Activated CD4-positive, alpha-beta T cell treated with anti-CD3 and anti-CD28 coated beads, Interleukin-2, amount 50 U/mL, for 16 hours (primary cell): ENCODE measurements at regions not wholly inside any gene's neighbourhood (a gene's known extent, or its start where the extent isn't known, plus 50 kb on each side); places are given as distances from the start of the nearest gene placed in this dataset.
"Not testable (repeated sequence)": the region's sequence is repeated elsewhere in the genome, so short reads cannot be mapped to it uniquely, and the experiment has no call there.

Source experiments
- DNase-seq: peaks from one replicate; pipeline ENCODE4 v3.0.0-alpha.2; 2020

- not testable (repeated sequence) for DNase-seq
These were observed 174.8 kb downstream of the COL12A1 start for GRCh38 chr6:75031102-75031501.

DNA sequence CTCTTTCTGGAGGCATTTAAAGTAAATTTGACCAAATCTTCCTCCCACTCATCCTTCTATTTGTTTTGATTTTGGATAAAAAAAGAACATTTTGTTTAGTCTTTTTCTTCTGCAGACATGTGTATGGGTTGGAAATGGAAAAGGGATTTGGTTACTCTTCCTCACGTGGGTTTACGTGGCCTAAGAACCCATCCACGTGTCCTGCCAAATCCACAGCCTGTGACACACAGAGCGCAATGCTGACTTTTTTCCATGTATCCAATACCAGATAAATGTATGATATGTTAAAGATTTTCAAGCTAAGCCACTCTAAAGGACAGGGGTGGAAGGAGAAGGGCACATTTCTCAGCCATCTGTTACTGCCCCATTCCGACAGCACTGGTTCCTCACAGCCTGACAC lies 176.5 kb downstream of the COL12A1 start:
- DNase-seq = no peak

- no peak for DNase-seq
These were observed 180.5 kb downstream of the COL12A1 start for GRCh38 chr6:75025371-75025770.

DNA sequence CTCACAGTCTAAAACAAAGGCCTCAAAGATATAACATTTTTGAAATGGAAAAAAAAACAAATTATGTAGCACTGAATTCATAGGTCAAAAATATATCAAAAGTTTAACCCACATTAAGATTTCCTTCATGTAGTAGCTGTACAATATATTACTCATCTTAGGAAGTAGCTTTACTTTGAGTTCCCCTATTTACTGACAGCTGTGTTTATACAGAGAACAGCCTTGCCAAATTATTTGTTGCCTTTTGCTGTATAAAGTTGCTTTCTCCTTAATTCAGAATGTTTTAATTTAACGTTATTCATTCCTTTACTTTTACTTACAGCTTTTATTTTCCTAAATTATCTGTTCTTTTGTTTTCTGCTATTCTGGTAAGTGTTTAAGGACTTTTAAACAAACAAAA lies 181.0 kb downstream of the COL12A1 start:
- DNase-seq = no peak

DNA sequence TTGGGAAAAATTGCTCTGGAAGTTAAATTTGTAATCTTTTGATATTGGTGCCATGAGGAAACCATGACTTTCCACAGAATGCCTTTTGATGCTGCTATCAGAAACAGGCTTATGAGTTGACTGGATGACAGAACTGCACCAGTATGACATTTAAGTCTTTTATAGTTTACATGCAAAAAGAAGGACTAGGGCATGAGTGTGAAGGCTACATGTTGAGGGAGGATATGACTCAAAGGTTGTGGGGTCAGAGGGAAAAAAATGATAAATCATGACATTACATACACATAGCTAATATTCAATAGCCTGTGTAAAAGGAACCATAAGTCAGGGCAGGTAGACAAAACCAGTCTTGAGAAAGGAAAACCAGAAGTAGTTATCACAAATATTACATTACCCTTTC lies 182.2 kb downstream of the COL12A1 start:
- DNase-seq = no peak

DNA sequence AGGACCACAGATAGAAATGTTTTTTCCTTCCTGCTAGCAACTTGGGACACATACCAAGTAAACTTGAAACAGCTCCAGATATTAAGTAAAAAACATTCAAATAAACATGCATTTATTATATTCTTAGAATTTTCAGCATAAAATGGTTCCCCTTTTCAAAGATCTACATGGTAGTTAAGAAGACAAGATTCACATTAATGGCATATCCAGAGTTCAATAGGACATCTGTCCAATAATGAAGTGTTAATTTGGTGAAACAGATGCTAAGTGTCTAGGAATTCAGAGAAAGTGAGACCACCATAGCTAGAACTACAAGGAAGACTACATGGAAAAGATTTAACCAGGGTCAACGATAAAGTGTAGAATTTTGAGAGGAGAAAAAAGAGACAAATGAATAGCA lies 184.9 kb downstream of the COL12A1 start:
- DNase-seq = no peak

DNA sequence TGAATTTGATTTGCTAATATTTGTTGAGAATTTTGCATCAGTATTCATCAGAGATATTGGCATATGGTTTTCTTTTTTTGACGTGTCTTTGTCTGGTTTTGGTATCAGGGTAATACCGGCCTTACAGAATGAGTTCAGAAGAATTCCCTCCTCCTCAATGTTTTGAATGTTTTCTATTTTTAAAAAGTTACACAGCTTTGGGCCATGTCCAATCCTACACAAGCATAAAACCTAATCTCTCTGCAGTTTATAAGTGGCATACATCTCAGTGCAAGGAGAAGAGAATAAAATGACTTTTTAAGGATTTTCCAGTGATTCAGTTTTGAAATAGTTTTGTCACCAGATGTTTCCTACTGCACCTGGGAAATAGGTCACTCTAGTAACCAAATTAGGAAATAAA lies 185.5 kb downstream of the COL12A1 start:
- DNase-seq = no peak

DNA sequence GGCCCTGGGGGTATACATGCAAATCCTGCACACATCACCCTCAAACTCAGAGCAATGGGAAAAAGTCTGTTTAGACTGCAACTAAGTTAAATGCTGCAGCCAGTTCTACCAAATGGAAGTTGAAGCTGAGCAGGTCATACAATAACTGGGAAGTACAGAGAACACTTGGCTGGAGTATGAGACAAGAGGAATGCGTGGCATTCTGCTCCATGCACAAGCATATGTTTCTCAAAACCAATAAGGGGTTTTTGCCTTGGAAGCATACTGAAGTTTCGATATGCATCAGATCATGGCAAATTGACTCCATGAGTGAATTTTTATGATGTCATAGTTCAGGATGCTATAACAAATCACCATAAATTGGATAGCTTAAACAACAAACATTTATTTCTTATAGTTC lies 193.8 kb downstream of the COL12A1 start:
- DNase-seq = no peak

DNA sequence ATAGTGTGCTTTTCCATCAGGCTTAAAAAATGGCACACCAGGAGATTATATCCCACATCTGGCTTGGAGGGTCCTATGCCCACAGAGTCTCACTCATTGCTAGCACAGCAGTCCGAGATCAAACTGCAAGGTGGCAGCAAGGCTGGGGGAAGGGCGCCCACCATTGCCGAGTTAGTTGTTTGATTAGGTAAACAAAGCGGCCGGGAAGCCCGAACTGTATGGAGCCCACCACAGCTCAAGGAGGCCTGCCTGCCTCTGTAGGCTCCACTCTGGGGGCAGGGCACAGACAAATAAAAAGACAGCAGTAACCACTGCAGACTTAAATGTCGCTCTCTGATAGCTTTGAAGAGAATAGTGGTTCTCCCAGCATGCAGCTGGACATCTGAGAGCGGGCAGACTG lies 201.9 kb downstream of the COL12A1 start:
- not testable (repeated sequence) for DNase-seq

GRCh38 chr6:74997646-74998045 lies 208.2 kb downstream of the COL12A1 start:
- no peak for DNase-seq

DNA sequence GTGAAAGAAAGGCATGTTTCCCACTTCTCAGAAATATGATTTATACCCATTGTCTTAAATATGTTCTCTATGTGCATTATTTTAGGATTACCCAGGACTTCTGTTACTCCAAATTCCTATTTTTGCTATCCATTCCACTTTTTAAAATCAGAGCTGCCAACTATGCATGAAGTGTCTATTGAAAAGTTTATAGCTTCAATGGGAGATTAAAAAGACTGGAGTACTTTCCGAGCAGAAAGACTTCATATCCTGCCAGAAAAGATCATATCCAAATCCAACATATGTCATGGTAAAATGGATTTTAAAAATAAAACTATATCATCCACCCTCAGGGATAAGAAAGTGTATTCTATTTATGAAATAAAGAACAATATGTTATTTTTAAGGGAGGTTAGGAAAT lies 212.7 kb downstream of the COL12A1 start:
- DNase-seq = no peak

DNA sequence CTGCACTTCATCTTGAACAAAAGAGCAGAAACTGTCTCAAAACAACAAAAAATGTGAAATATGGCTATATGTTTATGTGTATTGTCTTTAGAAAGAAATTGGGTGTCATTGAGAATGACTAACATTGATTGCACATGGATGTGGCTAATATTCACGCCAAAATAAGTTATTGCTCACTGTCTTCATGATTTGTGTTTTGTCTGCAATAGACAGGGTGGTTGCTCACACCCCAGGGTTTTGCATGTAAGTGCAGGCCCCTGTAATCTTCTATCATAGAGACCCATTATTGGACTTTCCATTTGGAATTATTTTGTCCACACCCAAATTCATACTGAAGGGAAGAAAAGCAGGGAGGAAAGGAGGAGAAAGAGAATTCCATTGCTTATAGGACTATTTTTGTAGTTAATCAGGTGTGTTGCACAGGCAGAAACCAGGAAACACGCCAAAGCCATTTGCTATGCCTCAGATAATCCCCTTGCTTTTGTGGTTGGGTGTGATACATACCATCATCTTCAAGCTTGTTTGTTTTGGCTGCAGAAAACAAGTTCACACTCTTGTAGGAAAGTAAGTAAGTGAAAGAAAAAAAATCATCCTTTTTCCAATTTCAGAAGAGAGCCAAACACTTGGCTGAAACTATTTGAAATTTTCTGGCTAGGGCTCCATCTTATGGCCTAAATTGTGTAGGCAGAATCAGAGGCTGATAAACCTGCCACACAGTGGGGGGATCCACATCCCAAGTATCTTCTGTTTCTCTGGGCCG lies 214.1 kb downstream of the COL12A1 start:
- DNase-seq = no peak

DNA sequence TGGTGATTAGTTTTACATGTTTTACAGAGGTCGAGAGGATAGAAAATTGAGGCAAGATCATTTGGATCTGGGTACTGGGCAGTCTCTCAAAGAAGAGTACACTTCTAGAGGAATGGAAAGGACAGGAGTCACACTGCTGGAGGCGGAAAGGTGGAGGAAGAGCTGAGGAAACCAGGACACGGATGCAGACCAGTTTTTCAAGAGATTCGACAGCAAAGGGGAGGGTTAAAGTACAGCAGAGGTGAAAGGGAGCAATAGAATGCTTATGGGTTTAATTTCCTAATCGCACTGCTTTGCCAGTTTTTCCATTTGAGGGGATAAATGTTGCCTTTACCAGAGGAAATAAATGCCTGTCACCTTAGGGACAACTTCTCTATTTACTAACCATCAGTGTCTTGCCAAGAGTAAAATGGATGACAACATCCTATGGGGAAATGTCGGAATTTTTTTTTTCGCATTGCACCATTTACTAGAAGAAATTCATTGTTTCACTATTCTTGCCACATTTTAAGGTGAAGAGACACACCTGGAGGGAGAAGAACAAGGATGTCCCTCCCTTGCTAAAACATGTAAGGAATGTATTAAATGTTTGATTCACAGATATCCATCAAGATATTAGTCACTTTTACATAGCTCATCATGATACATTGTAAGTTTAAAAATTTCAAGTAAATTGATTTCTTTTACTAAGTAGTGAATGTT lies 226.6 kb downstream of the COL12A1 start:
- DNase-seq = no peak

DNA sequence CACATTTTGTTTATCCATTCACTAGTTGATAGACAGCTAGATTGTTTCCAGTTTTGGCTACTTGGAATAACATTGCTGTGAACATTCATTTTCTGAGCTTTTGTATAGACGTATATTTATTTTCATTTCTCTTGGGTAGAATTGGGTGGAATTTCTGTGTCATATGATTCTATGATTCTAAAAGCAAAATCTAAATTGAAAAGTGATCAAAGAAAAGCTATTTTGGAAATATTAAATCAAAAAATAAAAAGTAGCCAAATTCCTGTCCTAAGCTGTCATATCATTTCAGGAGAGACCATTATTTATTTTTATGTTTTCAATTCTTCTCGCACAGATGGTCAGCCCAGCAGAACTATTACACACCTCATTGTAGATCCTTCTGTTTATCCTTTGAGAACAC lies 229.2 kb downstream of the COL12A1 start:
- DNase-seq = no peak

GRCh38 chr6:74976026-74976425 lies 229.8 kb downstream of the COL12A1 start:
- DNase-seq = no peak

DNA sequence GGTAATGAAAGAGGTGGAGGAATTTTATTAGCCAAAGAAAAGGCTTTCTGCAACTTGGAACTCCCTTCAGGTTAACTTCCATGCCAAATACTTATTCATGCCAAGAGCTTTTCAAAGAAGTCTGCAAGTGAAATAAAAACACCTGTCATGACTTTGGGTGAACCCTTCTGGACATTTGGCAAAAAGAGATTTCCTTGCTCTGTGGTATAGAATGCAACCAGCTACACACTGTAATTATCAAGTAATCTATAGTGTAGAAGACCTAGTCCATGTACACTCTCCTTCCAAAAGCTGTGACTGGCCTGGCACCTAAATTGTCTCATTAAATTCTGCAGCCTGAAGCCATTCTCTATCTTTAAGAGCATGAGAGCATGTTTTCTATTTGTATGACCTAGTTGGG lies 232.3 kb downstream of the COL12A1 start:
- no peak for DNase-seq

GRCh38 chr6:74971633-74972032 lies 234.2 kb downstream of the COL12A1 start:
- DNase-seq = no peak

GRCh38 chr6:74969591-74970267 lies 236.1 kb downstream of the COL12A1 start:
- DNase-seq = no peak

GRCh38 chr6:74967821-74968220 lies 238.0 kb downstream of the COL12A1 start:
- DNase-seq = no peak

DNA sequence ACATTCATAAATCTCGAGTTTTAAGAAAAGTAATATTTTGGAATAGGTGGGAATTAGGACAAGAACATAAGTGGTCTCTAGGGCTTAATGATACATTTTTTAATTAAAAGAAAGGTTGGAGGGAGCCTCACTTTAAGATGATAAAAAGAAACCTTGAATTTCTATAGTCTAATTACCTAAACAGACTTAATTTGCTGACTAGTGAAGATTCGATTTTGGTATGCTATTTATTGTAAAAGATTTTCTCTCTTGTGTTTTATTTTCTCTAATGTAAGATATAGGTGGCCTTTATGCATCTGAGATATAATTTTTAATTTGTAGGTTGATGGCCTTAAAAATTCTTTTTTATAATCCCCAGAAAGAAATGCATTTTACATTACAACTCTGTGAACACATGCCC lies 239.1 kb downstream of the COL12A1 start:
- DNase-seq = no peak

- DNase-seq = no peak
These were observed 240.9 kb downstream of the COL12A1 start for GRCh38 chr6:74964871-74965441.

DNA sequence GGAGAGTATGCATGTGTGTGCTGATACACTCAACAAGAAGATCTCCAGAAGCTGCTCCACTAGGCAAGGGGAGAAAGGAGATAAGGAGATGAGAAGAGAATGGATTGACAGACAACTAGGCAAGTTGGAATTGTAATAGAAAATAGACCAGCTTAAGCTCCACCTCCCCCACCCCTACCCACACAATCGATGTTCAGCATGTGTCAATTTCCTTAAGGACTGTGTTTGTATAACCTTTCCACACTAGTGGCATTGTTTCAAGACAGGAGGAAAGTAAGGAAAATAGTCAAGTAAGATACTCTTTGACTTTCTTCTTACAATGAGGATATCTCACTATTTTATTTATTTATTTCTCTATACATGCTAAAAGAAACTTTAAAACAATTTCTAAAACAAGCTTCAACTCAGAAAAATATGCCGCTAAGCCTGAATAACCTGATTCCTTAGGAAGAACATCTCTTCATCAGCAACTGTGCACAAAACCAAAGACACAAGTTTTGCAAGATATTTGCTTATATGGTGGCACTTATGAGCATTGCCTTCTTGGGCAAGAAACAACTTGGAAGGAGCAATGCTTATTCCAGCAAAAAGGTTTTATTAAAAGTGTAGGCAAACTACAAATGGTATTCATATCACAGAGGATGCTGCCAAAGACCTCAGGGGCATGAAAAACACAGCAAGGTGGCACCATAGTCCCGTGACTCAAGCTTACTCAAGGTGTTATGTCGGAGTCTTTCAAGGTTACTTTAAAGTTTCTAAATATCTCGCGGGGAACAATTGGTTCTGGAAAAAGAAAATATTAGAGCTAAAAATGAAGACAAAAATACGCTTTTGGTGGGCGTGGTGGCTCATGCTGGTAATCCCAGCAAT lies 249.1 kb downstream of the COL12A1 start:
- DNase-seq = no peak

DNA sequence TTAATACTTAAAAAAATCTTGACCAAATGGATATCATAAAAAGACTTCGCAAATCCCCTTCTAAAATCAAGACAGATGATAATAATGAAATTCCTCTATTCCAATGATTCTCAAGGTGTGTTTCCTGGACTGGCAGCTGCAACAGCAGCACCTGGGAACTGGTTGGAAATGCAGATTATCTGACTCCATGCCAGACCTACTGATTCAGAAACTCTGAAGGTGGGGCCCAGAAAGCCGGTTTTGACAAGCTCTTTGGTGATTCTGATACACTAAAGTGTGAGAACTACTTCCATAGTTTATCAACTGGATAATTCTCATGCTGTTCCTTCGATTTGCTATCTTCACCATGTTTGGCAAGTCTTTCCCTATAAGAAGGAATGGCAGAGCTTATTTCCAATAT lies 252.1 kb downstream of the COL12A1 start:
- DNase-seq = no peak
